Activated CD4-positive, alpha-beta T cell treated with anti-CD3 and anti-CD28 coated beads, Interleukin-2, amount 50 U/mL, for 1 hour (primary cell): ENCODE measurements at regions not wholly inside any gene's neighbourhood (a gene's known extent, or its start where the extent isn't known, plus 50 kb on each side); places are given as distances from the start of the nearest gene placed in this dataset.
"Not testable (repeated sequence)": the region's sequence is repeated elsewhere in the genome, so short reads cannot be mapped to it uniquely, and the experiment has no call there.

Source experiments
- DNase-seq: peaks from one replicate; pipeline ENCODE4 v3.0.0-alpha.2; 2020

DNA sequence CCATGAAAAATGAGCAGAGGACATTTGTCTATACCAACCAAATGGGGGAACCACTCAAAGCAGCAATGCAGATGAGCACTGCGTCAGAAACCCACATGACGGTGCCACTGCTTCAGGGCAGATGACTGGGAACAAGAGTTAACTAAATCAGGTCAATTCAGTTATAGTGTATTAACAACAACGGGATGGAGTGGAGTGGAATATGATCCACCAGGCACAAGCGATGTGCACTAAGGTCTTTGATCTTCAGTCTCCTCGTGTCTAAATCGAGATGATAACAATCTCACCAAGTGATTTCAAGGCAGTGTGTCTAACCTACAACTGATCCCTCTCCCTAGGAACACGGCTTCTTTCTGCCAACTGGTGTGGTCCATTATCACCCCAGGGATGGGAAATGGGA, 269.0 kb downstream of the RAD51AP2 start:
- DNase-seq: no peak

- no peak for DNase-seq
These were observed 272.3 kb downstream of the RAD51AP2 start for GRCh38 chr2:17245906-17246305.

DNA sequence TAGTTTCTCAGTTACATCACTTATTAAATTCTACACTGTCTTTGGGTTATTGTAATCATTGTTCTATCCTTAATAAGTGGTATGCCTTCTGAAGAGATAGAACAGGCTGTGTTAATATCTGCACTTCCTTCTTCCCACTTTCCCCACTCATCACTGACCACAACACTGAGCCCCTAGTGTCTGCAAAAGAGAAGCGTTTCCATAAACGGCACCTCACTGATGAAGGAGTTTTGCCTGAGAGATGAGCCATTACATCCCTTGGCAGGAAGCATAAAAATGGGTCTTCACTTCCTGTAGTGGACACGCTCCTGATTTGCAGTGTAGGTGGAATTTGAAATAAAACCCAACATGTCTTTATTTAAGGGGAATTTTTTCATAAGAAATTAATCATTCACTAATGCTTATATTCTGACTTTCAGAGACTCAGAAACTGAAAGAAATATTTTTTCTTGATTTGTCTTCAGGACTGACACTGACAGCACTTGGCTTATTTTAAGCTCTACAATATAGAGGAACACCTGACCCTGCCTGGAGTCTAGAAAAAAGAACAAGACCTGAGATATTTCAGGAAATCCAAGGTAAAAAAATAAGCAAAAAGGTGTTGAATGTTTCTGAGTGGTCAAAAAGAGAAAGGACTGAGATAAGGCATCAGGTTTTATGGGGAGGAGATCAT, 275.3 kb downstream of the RAD51AP2 start:
- no peak for DNase-seq

- no peak for DNase-seq
These were observed 278.7 kb downstream of the RAD51AP2 start for GRCh38 chr2:17239550-17239949.

DNA sequence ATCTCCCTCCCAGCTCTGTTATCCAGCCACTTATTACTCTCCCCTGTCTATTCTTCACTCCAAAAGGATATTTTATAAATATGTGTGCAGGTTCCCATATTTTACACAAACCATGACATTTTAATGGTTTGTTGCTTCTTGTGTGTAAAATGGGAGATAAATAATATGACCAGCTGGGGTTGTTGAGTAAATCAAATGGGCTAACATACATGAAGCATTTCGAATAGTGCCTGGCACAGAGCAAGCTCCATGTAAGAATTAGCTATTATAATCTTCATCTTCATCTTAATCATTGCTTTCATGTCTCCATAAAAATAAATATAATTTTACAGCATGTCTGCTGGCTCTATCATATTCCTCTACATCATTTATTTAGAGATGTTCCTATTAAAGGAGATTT, 283.1 kb downstream of the RAD51AP2 start:
- no peak for DNase-seq

DNA sequence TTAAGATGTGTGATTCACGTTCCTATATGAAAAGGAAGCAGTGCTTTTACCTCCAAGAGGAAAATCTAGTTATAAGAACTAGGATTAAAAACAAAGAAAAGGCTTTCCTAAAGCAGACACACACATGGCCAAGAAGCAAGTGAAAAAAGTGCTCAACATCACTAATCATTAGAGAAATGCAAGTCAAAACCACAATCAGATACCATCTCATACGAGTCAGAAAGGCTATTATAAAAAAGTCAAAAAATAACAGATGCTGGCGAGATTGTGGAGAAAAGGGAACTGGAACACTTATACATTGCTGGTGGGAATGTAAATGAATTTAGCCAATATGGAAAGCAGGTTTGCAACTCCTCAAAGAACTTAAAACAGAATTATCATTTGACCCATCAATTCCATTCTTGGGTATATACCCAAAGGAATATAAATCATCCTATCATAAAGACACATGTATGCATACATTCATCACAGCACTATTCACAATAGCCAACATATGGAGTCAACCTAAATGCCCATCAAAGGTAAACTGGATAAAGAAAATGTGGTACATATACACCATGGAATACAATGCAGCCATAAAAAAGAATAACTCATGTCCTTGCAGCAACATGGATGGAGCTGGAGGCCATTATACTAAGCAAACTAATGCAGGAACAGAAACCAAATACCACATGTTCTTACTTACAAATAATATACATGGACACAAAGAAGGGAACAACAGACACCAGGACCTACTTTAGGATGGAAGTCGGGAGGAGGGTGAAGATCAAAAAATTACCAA, 285.3 kb downstream of the RAD51AP2 start:
- DNase-seq: no peak

DNA sequence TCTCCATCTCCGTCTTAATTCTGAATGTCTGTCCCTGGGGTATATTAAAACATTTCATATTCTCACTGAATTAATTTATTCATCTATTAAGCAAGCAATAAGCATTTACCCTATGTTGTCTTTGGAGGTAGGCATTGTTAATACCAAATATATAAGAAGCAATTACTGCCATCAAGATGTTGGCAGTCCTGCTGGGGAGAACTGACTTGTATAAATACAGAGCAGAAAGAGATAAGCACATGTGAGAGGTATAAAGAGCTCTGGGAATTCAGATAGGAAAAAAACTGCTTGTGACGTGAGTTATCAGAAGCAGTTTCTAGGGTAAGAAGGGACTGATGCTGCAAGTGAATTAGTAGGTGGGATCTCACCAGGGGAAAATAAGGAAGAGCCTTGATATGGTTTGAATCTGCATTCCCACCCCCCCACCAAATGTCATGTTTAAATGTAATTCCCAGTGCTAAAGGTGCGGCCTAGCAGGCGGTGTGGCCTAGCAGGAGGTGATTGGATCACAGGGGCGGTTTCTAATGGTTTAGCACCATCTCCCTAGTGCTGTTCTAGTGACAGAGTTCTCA, 286.8 kb downstream of the RAD51AP2 start:
- no peak for DNase-seq

DNA sequence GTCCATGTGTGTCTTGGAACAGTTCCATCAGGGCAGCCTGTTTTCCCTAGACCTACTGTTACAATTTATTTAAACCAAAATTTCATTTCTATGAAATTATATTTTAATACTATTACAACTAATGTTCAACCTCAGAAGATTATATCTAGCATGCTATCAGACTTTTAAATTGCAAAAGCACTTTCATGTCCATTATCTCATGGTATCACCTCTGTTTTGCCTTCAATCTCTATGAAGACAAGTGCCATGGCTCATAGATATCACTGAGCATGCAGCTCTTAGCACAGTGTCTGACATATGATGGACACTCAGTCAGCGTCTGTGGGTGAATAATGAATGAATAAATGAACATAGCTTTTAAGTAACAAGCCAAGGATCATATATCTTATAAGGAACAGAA, 288.8 kb downstream of the RAD51AP2 start:
- no peak for DNase-seq

- no peak for DNase-seq
These were observed 289.8 kb downstream of the RAD51AP2 start for GRCh38 chr2:17228461-17228860.

DNA sequence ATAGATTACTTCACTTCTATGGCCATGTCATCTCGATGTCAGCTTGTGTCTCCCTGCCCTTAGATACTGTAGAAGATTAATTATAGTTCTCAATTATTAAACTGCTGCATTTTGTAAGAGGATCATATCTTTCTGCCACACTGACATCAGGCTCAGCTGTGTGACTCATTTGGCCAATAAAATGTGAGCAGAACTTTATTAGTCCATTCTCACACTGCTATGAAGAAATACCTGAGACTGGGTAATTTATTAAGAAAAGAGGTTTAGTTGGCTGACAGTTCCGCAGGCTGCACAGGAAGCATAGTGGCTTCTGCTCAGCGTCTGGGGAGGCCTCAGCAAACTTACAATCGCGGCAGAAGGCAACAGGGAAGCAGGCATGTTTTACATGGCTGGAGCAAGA, 290.4 kb downstream of the RAD51AP2 start:
- DNase-seq: no peak

- no peak for DNase-seq
These were observed 291.2 kb downstream of the RAD51AP2 start for GRCh38 chr2:17226941-17227490.

GRCh38 chr2:17223211-17223610, 295.0 kb downstream of the RAD51AP2 start:
- DNase-seq: no peak

GRCh38 chr2:17208511-17208910, 309.7 kb downstream of the RAD51AP2 start:
- DNase-seq: no peak

- DNase-seq: no peak
These were observed 311.5 kb downstream of the RAD51AP2 start for GRCh38 chr2:17206771-17207170.

DNA sequence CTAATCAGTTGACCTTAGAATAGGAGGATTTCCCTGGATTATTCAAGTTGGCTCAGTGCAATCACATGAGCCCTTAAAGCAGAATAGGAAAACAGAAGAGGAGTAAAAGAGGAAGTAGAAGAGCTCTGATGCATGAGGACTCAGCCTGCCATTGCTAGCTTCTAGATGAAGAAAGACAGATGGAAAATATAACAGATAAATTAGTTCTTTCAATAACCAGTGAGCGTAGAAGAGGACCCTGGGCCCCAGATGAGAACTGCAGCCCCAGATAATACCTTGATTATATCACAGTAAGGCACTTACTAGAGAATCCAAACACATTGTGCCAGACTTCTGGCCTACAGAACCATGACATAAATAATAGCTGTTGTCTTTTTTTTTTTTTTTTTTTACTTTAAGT, 314.0 kb downstream of the RAD51AP2 start:
- DNase-seq: not testable (repeated sequence)

- not testable (repeated sequence) for DNase-seq
These were observed 315.6 kb downstream of the RAD51AP2 start for GRCh38 chr2:17202628-17203027.

DNA sequence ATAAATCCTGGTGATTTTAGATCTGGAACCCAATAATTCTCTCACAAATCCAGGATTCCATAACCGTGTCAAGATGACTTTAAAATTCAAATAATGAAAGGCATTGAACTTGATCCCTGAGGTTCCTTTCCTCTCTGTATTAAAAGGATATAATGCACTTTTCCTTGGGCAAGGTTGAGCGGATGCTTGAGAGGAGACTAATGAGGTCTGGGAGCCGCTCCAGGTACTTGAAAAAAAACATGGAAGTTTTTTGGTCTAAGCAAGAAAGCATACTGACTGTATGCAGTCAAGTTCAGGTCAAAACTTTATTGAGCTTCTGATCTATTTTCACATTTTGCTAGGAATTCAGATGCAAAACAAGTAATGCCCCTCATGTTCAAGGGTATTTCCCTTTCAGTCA, 318.5 kb downstream of the RAD51AP2 start:
- no peak for DNase-seq

DNA sequence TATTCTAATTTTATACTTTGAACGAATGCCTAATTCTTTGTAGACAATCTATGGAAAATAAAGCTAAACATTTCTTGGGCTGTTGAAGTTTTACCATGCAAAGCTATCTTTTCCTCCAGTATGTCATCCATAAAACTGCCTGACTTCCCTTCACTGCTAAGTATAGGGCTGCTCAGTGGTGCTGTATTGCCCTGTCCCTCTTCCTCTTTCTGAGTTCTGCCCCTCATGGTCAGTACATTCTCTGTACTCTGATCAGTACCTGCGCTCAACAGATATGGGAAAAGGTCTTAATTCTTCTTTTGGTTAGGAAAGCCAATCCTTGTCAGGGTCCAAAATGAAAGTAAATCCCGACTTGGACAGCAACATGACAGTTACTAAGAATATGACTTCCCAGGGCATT, 321.9 kb downstream of the RAD51AP2 start:
- DNase-seq: no peak

- DNase-seq: no peak
These were observed 323.2 kb downstream of the RAD51AP2 start for GRCh38 chr2:17195016-17195415.

GRCh38 chr2:17194083-17194482, 324.2 kb downstream of the RAD51AP2 start:
- DNase-seq: no peak

DNA sequence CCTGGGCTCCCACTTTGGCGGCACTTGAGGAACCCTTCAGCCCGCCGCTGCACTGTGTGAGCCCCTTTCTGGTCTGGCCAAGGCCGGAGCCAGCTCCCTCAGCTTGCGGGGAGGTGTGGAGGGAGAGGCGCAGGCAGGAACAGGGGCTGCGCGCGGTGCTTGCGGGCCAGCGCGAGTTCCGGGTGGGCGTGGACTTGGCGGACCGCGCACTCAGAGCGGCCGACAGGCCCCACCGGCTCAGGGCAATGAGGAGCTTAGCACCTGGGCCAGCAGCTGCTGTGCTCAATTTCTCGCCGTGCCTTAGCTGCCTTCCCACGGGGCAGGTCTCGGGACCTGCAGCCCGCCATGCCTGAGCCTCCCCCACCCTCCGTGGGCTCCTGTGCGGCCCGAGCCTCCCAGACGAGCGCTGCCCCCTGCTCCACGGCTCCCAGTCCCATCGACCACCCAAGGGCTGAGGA, 324.8 kb downstream of the RAD51AP2 start:
- not testable (repeated sequence) for DNase-seq

DNA sequence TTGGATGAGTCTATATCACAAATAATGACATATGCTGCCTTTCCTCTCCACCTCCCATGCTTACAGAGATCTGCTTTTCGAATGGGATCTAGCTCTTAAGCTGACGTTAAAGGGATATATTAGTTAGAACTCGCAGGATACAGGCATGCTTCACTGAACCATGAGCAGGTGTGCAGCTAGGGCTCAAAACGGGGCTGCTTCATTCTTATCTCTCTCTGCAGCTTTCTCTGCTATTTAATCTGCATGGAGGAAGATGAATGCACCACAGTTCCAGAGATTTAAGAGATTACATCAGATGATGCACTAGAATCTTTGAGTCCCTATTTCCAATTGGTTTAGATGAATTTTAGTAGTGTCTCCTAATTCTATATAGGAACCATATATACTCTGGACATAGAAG, 327.0 kb downstream of the RAD51AP2 start:
- DNase-seq: no peak

GRCh38 chr2:17190527-17190926, 327.7 kb downstream of the RAD51AP2 start:
- no peak for DNase-seq

- DNase-seq: no peak
These were observed 329.5 kb downstream of the RAD51AP2 start for GRCh38 chr2:17188721-17189120.
